ENCODE measurements at regions not wholly inside any gene's neighbourhood (a gene's known extent, or its start where the extent isn't known, plus 50 kb on each side); places are given as distances from the start of the nearest gene placed in this dataset.

DNA sequence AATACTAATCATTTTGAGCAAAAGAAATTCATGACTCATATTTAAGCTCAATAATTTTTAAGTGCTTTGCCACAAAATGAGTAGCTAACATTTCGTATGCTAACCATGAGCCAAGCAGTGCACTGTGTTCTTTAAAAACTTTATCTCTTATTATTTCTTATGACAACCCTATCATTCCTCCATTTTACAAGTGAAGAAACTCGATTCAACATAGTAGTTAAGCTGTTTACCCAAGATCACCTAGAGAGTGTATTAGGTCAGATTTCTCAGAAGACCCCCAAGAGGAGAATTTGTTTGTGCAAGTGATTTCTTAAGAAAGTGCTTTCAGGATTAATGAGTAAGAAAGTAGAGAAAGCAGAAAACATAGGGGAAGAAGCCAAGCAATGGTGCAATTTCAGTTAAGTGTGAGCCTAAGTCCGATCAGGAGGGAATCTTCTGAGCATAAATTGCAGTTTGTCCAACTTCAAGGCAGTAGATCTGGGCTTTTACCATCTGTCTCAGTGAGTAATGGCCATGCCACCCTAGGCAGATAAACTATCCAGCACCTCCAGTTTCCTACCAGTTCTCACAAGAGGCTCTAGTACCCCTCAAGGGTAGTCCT is 202.7 kb downstream of the SCG2 start:
- Histone ChIP-seq H3K27ac (no peak overlapping the region), H3K36me3 (no peaks in the 10 kb centered on the region), H3K27me3 (no peaks in the 10 kb centered on the region), H3K4me1 (no peaks in the 10 kb centered on the region), H3K4me3 (no peak overlapping the region), H3K9me3 (no peaks in the 10 kb centered on the region)
- ATAC-seq = peak; percentile 85
- 37 to 86% methylated on average over 3 of the region's 3 CpGs for WGBS, 2 donors (ENCODE audit: low coverage in 1 of 2)
- no peak for TF ChIP-seq EP300 (IDR thresholded peaks at IDR 0.05)
- TF ChIP-seq, protein P1, sequence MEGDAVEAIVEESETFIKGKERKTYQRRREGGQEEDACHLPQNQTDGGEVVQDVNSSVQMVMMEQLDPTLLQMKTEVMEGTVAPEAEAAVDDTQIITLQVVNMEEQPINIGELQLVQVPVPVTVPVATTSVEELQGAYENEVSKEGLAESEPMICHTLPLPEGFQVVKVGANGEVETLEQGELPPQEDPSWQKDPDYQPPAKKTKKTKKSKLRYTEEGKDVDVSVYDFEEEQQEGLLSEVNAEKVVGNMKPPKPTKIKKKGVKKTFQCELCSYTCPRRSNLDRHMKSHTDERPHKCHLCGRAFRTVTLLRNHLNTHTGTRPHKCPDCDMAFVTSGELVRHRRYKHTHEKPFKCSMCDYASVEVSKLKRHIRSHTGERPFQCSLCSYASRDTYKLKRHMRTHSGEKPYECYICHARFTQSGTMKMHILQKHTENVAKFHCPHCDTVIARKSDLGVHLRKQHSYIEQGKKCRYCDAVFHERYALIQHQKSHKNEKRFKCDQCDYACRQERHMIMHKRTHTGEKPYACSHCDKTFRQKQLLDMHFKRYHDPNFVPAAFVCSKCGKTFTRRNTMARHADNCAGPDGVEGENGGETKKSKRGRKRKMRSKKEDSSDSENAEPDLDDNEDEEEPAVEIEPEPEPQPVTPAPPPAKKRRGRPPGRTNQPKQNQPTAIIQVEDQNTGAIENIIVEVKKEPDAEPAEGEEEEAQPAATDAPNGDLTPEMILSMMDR (IDR thresholded peaks at IDR 0.05) = no peak
- TF ChIP-seq POLR2AphosphoS5 (IDR thresholded peaks at IDR 0.05) = peak; percentile 15

DNA sequence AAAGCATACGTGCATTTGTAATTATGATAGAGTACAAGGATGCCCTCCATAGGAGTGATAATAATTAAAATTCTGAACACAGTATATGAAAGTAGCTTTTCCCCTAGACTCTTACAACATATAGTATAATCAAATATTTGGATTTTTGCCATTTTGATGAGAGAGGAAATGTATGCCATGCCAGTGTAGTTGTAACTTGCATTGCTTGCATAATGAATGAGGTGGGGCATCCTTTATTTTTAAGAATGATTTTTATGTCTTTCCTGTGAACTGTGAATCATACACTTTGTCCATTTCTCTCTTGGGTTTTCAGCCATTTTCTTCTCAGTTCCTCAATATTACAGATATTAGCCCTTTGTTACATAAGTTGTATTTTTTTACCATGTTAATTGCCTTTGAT is 197.5 kb downstream of the SCG2 start:
- Histone ChIP-seq H3K27ac (no peak overlapping the region), H3K27me3 (no peaks in the 10 kb centered on the region), H3K9me3 (no peaks in the 10 kb centered on the region), H3K36me3 (no peaks in the 10 kb centered on the region), H3K4me3 (no peak overlapping the region), H3K4me1 (no peaks in the 10 kb centered on the region)
- TF ChIP-seq POLR2A (IDR thresholded peaks at IDR 0.05) (no peak), POLR2AphosphoS5 (IDR thresholded peaks at IDR 0.05) (no peak), EP300 (IDR thresholded peaks at IDR 0.05) (no peak)
- TF ChIP-seq, protein P1 (IDR thresholded peaks at IDR 0.05) = no peak
- WGBS, 2 donors (ENCODE audit: low coverage in 1 of 2) = 94 to 100% methylated on average over 1 of the region's 1 CpG
- ATAC-seq = no peak

DNA sequence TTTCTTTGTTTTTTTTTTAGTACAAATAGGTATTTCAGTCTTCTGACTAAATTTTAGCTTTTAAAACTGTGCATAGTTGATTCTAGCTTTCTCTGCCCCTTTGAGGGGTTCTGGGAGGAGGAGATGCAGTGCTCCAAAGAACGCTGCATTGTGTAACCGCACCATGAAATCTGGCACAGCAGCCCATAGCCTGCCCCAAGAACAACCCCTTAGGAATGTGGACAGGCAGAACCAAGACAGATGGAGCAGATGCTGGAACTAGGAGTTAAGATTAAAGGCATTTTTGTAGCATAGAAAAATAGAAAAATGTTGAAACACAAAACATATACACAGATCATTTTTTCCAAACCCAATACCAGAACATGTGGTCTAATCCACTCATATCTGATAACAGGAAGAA is 187.5 kb downstream of the SCG2 start:
- H3K36me3 ChIP-seq = no peaks in the 10 kb centered on the region
- peak; percentile 91 for ATAC-seq
- peak overlapping the region; percentile 41 to 64 (median 56) for H3K27ac ChIP-seq
- H3K27me3 ChIP-seq = no peaks in the 10 kb centered on the region
- H3K4me3 ChIP-seq = no peak overlapping the region
- peaks cover 11 to 50% (median 17%) of the 10 kb centered on the region in 3 donors for H3K4me1 ChIP-seq
- TF ChIP-seq, protein P1 (IDR thresholded peaks at IDR 0.05) = no peak
- peak; percentile 71 for TF ChIP-seq POLR2AphosphoS5 (IDR thresholded peaks at IDR 0.05)
- no peak for TF ChIP-seq EP300 (IDR thresholded peaks at IDR 0.05)
- TF ChIP-seq POLR2A (IDR thresholded peaks at IDR 0.05) = no peak
- 20% methylated on average over 1 of the region's 2 CpGs; no CpG with 5 or more reads in 1 of the 2 donors for WGBS, 2 donors (ENCODE audit: low coverage in 1 of 2)
- H3K9me3 ChIP-seq = no peaks in the 10 kb centered on the region

DNA sequence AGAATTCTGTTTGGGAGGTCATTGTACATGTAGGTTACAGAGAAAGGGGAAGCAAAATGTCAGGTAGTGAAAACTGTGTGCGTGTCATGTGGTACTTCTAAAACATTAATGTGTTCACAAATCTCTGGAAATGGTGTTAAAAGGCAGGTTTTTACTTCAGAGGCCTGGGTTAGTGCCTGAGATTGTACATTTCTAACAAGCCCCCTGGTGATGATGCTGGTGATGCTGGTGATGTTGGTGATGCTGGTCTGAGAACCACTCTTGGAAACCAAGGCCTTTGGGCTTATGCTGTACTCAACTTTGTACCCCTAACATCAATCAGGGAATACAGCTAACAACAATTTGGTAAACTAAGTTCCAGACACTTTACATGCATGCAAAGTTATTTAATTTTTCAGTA is 187.1 kb downstream of the SCG2 start:
- no peak for ATAC-seq
- no peaks in the 10 kb centered on the region for H3K27me3 ChIP-seq
- H3K4me1 ChIP-seq = peaks cover 14 to 54% (median 21%) of the 10 kb centered on the region in 3 donors
- H3K4me3 ChIP-seq = no peak overlapping the region
- WGBS, 2 donors (ENCODE audit: low coverage in 1 of 2) = 80 to 100% methylated on average over 1 of the region's 1 CpG
- TF ChIP-seq, protein P1 (IDR thresholded peaks at IDR 0.05) = no peak
- TF ChIP-seq POLR2A (IDR thresholded peaks at IDR 0.05) (no peak), POLR2AphosphoS5 (IDR thresholded peaks at IDR 0.05) (no peak)
- H3K36me3 ChIP-seq = no peaks in the 10 kb centered on the region
- H3K9me3 ChIP-seq = no peaks in the 10 kb centered on the region
- peak overlapping the region; percentile 41 to 64 (median 56) for H3K27ac ChIP-seq

DNA sequence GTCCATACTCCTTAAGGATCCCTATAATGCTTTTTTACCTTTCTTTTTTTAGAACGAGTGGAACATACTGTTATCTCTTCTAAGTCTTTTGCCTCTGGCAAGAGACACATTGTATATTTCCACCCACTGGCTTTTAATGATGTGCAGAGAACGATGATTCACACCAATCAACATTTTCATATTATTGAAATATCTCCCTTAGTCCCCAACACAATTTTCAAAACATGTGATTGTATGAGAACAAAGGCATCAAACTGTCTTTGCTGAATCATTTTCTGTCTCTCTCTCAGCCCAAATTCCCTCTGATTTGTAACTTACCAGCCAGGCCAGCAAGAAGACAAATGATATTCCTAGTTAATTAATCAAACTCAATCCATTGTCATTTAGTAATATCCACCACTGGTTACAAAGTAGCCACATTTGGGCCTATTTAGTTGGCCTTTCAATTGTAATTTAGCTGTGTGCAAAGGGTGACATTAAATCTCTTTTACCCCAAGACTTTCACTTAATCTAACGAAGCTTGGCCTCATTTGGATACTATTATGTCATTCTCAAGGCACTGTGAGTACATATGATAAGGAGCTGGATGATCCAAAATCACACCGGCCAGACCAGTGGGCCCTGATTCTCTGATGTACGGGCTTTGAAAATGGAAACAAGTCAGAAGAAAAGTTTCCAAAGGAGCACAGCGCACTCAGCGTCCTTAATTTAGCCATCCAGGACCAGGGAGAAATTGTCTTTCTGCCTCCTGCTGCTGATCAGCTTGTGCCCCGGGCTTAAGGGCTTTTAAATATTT is 185.1 kb downstream of the SCG2 start:
- Histone ChIP-seq H3K9me3 (no peaks in the 10 kb centered on the region), H3K4me3 (no peak overlapping the region), H3K36me3 (no peaks in the 10 kb centered on the region), H3K27ac (peak overlapping the region; percentile 34 to 64 (median 62)), H3K27me3 (no peaks in the 10 kb centered on the region), H3K4me1 (peaks cover 14 to 56% (median 22%) of the 10 kb centered on the region in 3 donors)
- TF ChIP-seq EP300 (IDR thresholded peaks at IDR 0.05) = no peak
- TF ChIP-seq, protein P1 (IDR thresholded peaks at IDR 0.05) = no peak
- no peak for TF ChIP-seq POLR2A (IDR thresholded peaks at IDR 0.05)
- no peak for TF ChIP-seq POLR2AphosphoS5 (IDR thresholded peaks at IDR 0.05)
- ATAC-seq = no peak
- 32 to 36% methylated on average over 7 to 8 of the region's 8 CpGs for WGBS, 2 donors (ENCODE audit: low coverage in 1 of 2)
